Adrenal gland (tissue), 9 donors: ENCODE measurements at regions not wholly inside any gene's neighbourhood (a gene's known extent, or its start where the extent isn't known, plus 50 kb on each side); places are given as distances from the start of the nearest gene placed in this dataset.

Experiments used
- DNase-seq, 7 donors: peaks; one replicate each; pipeline ENCODE4 v3.0.0-alpha.2; 2019 to 2020
- H3K27ac ChIP-seq, 5 donors: fragments of 200-600 bp; sonication (generic) in 4 of 5; 1 replicate in 3 of 5; 2 replicates in 2 of 5; pipeline versions ENCODE4 v1.5.1 to v1.8.0; 2016 to 2020; ENCODE audit warnings: mild to moderate bottlenecking in 1 of 5
- H3K27me3 ChIP-seq: fragments of 200-600 bp; 2 replicates; pipeline ENCODE4 v1.8.0; 2021
- H3K36me3 ChIP-seq, 2 donors: fragments of 200-600 bp; replicated peaks in 1 of 2; 1 replicate in 1 of 2; 2 replicates in 1 of 2; pipeline versions ENCODE4 v1.5.1 to v1.8.0; 2018 to 2022
- H3K4me1 ChIP-seq, 2 donors: fragments of 200-600 bp; replicated peaks in 1 of 2; 1 replicate in 1 of 2; 2 replicates in 1 of 2; pipeline versions ENCODE4 v1.5.1 to v1.8.0; 2018 to 2021
- H3K4me3 ChIP-seq, 4 donors: fragments of 200-600 bp; sonication (generic) in 3 of 4; one replicate each; pipeline ENCODE4 v1.5.1; 2016 to 2018
- H3K9me3 ChIP-seq, 3 donors: fragments of 200-600 bp; sonication (generic) in 1 of 3; replicated peaks in 1 of 3; 1 replicate in 2 of 3; 2 replicates in 1 of 3; pipeline versions ENCODE4 v1.5.1 to v1.8.0; 2016 to 2021
- CTCF ChIP-seq, 6 experiments: fragments of 450-650 bp in 4 of 6; fragments of 200-600 bp in 2 of 6; sonication (generic) in 1 of 6; IDR thresholded peaks; 1 replicate in 5 of 6; 2 replicates in 1 of 6; pipeline versions ENCODE4 v1.5.1 to v1.8.0; 2016 to 2021; ENCODE audit warnings: antibody characterized with exemption in 6 of 6, mild to moderate bottlenecking in 2 of 6, moderate library complexity in 1 of 6
- POLR2A ChIP-seq, 2 donors: fragments of 450-650 bp; IDR thresholded peaks; one replicate each; pipeline ENCODE4 v1.6.1; 2017; ENCODE audit warnings: antibody characterized with exemption in 2 of 2, mild to moderate bottlenecking in 2 of 2, moderate library complexity in 1 of 2
- WGBS, 4 donors: extraction: QIAGEN DNeasy Blood & Tissue Kit in 2 of 4; methylation state at CpG; one replicate each; pipeline versions ENCODE4 v1.1.5 to v1.1.7; 2013 to 2017; 5-methylcytosine and 5-hydroxymethylcytosine counted together
- intact Hi-C, 2 donors: fragments of 100-400 bp; cut with DNase I; formaldehyde crosslinking; loops; one replicate each; pipeline versions ENCODE4 v1.14.1 to v1.15.0; 2022 to 2023
- donor health status: healthy with polysubstance abuse.
- donor health status: Bipolar disorder and iron deficiency.
- donor health status: DM: yes; HTN: yes; CAD: no.
- donor health status: DM: no; HTN: no; CAD: no.
- donor health status: DM: no; HTN: no; CAD: no.

GRCh38 chr2:216787851-216788540, 71.9 kb downstream of the TNP1 start:
- Histone ChIP-seq H3K36me3 (no peaks in the 10 kb centered on the region), H3K9me3 (no peaks in the 10 kb centered on the region), H3K27me3 (no peaks in the 10 kb centered on the region), H3K27ac (no peak overlapping the region), H3K4me3 (no peak overlapping the region), H3K4me1 (no peaks in the 10 kb centered on the region)
- 87 to 90% (median 89%) methylated on average over 7 of the region's 7 CpGs for WGBS, 4 donors
- no peak for DNase-seq
- intact Hi-C loops: no loop called here
- no peak for TF ChIP-seq CTCF (IDR thresholded peaks at IDR 0.05)

- Histone ChIP-seq H3K4me3 (no peak overlapping the region), H3K36me3 (no peaks in the 10 kb centered on the region), H3K9me3 (no peaks in the 10 kb centered on the region), H3K4me1 (no peaks in the 10 kb centered on the region), H3K27ac (no peak overlapping the region), H3K27me3 (no peaks in the 10 kb centered on the region)
- WGBS, 4 donors: 91 to 96% (median 92%) methylated on average over 5 to 9 of the region's 9 CpGs
- no peak for TF ChIP-seq CTCF (IDR thresholded peaks at IDR 0.05)
- TF ChIP-seq POLR2A (IDR thresholded peaks at IDR 0.05): no peak
- intact Hi-C loops: no loop called here
- DNase-seq: no peak
Measured at GRCh38 chr2:216786676-216787075, 73.2 kb downstream of the TNP1 start.

GRCh38 chr2:216784456-216784855, 75.4 kb downstream of the TNP1 start:
- no peak overlapping the region for H3K4me3 ChIP-seq
- H3K36me3 ChIP-seq: no peaks in the 10 kb centered on the region
- H3K27me3 ChIP-seq: no peaks in the 10 kb centered on the region
- H3K9me3 ChIP-seq: no peaks in the 10 kb centered on the region
- no peak overlapping the region for H3K27ac ChIP-seq
- intact Hi-C loops: no loop called here
- WGBS, 4 donors: 77 to 95% (median 91%) methylated on average over 3 of the region's 3 CpGs
- TF ChIP-seq POLR2A (IDR thresholded peaks at IDR 0.05): no peak
- TF ChIP-seq CTCF (IDR thresholded peaks at IDR 0.05): no peak
- DNase-seq: no peak
- H3K4me1 ChIP-seq: no peaks in the 10 kb centered on the region

GRCh38 chr2:216781709-216782108, 78.2 kb downstream of the TNP1 start:
- Histone ChIP-seq H3K4me3 (no peak overlapping the region), H3K27ac (no peak overlapping the region), H3K27me3 (no peaks in the 10 kb centered on the region), H3K9me3 (no peaks in the 10 kb centered on the region), H3K36me3 (no peaks in the 10 kb centered on the region), H3K4me1 (no peaks in the 10 kb centered on the region)
- intact Hi-C loops: no loop called here
- TF ChIP-seq CTCF (IDR thresholded peaks at IDR 0.05) (no peak), POLR2A (IDR thresholded peaks at IDR 0.05) (no peak)
- no peak for DNase-seq
- WGBS, 4 donors: 57 to 77% (median 64%) methylated on average over 4 of the region's 4 CpGs
